Astrocyte of the spinal cord (primary cell): ENCODE measurements at regions not wholly inside any gene's neighbourhood (a gene's known extent, or its start where the extent isn't known, plus 50 kb on each side); places are given as distances from the start of the nearest gene placed in this dataset.

Experiments used
- DNase-seq: peaks from one replicate; pipeline ENCODE4 v3.0.0; 2011; ENCODE audit warnings: low read depth, low spot score
- H3K4me3 ChIP-seq: 2 replicates; pipeline ENCODE4 v1.5.1; 2011; ENCODE audit warnings: low read depth, mild to moderate bottlenecking, low read length, moderate library complexity
- CTCF ChIP-seq: IDR thresholded peaks from 2 replicates; pipeline ENCODE4 v1.5.1; 2012; ENCODE audit warnings: low read depth, mild to moderate bottlenecking, low read length, inconsistent platforms
- in situ Hi-C: cut with HindIII; loops from 2 replicates; pipeline ENCODE4 v1.10.0; 2017; ENCODE audit warnings: low sequenced_read_pairs

GRCh38 chr1:214848101-214848500 is 234.4 kb upstream of the KCNK2 start:
- DNase-seq, result no peak
- in situ Hi-C loops, result no loop called here
- TF ChIP-seq CTCF, result no peak
- H3K4me3 ChIP-seq, result no peak overlapping the region

GRCh38 chr1:214850432-214851050 is 232.0 kb upstream of the KCNK2 start:
- no peak for DNase-seq
- no peak overlapping the region for H3K4me3 ChIP-seq
- TF ChIP-seq CTCF, result no peak
- in situ Hi-C loops, result no loop called here

GRCh38 chr1:214853340-214853739 is 229.2 kb upstream of the KCNK2 start:
- no peak for TF ChIP-seq CTCF
- in situ Hi-C loops, result no loop called here
- no peak for DNase-seq
- H3K4me3 ChIP-seq, result no peak overlapping the region

- DNase-seq, result no peak
- H3K4me3 ChIP-seq, result no peak overlapping the region
- in situ Hi-C loops, result no loop called here
- no peak for TF ChIP-seq CTCF
Measured at GRCh38 chr1:214854126-214854875, 228.2 kb upstream of the KCNK2 start.

GRCh38 chr1:214856843-214857242 is 225.7 kb upstream of the KCNK2 start:
- TF ChIP-seq CTCF, result no peak
- in situ Hi-C loops, result no loop called here
- H3K4me3 ChIP-seq, result no peak overlapping the region
- no peak for DNase-seq

DNA sequence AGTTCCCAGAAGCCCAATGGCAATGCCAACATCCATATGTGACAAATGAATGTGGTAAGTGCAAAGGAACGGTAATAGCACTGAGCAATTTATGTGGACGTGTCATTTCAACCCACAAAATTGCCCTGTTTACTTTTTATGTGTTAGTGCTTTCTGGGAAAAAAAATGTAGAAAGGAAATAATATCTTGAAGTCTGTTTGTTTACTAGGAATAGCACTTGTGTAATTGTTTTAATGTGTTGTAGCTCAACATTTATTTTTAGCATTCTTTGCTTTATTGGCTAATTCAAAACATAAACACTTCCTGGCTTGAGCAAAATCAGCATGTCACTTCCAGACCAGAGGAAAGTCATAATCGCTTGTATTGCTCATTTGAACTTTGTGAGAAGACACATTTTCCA is 224.8 kb upstream of the KCNK2 start:
- no peak for DNase-seq
- in situ Hi-C loops, result no loop called here
- no peak for TF ChIP-seq CTCF
- no peak overlapping the region for H3K4me3 ChIP-seq
